ENCODE measurements at regions not wholly inside any gene's neighbourhood (a gene's known extent, or its start where the extent isn't known, plus 50 kb on each side); places are given as distances from the start of the nearest gene placed in this dataset.

GRCh38 chr22:22094514-22094913 lies 111.9 kb upstream of the TOP3B start:
- no peak for DNase-seq (ENCODE audit: low read depth)

GRCh38 chr22:22093743-22094142 lies 111.2 kb upstream of the TOP3B start:
- no peak for DNase-seq (ENCODE audit: low read depth)

- DNase-seq (ENCODE audit: low read depth) = no peak
Measured at GRCh38 chr22:22092974-22093373, 110.4 kb upstream of the TOP3B start.

GRCh38 chr22:22092101-22092500 lies 109.5 kb upstream of the TOP3B start:
- DNase-seq (ENCODE audit: low read depth) = no peak

GRCh38 chr22:22091400-22091878 lies 108.9 kb upstream of the TOP3B start:
- no peak for DNase-seq (ENCODE audit: low read depth)

- DNase-seq (ENCODE audit: low read depth) = no peak
Measured at GRCh38 chr22:22090650-22091399, 108.2 kb upstream of the TOP3B start.

- no peak for DNase-seq (ENCODE audit: low read depth)
Measured at GRCh38 chr22:22089459-22090308, 107.1 kb upstream of the TOP3B start.

GRCh38 chr22:22088658-22089458 lies 106.3 kb upstream of the TOP3B start:
- no peak for DNase-seq (ENCODE audit: low read depth)

GRCh38 chr22:22087854-22088657 lies 105.5 kb upstream of the TOP3B start:
- no peak for DNase-seq (ENCODE audit: low read depth)

- no peak for DNase-seq (ENCODE audit: low read depth)
Measured at GRCh38 chr22:22086501-22087158, 104.0 kb upstream of the TOP3B start.

GRCh38 chr22:22085702-22086500 lies 103.3 kb upstream of the TOP3B start:
- DNase-seq (ENCODE audit: low read depth) = no peak

- DNase-seq (ENCODE audit: low read depth) = no peak
Measured at GRCh38 chr22:22084089-22084711, 101.6 kb upstream of the TOP3B start.

GRCh38 chr22:22082960-22083359 lies 100.4 kb upstream of the TOP3B start:
- DNase-seq (ENCODE audit: low read depth) = no peak

- no peak for DNase-seq (ENCODE audit: low read depth)
Measured at GRCh38 chr22:22082229-22082835, 99.7 kb upstream of the TOP3B start.

- DNase-seq (ENCODE audit: low read depth) = peak; percentile 29
Measured at GRCh38 chr22:22080270-22080669, 97.7 kb upstream of the TOP3B start.

- no peak for DNase-seq (ENCODE audit: low read depth)
Measured at GRCh38 chr22:22079404-22080148, 97.0 kb upstream of the TOP3B start.

- no peak for DNase-seq (ENCODE audit: low read depth)
Measured at GRCh38 chr22:22078329-22078728, 95.7 kb upstream of the TOP3B start.

GRCh38 chr22:22076932-22077703 lies 94.5 kb upstream of the TOP3B start:
- peak; percentile 91 for DNase-seq (ENCODE audit: low read depth)
